Fibroblast of gingiva (primary cell): ENCODE measurements at regions not wholly inside any gene's neighbourhood (a gene's known extent, or its start where the extent isn't known, plus 50 kb on each side); places are given as distances from the start of the nearest gene placed in this dataset.
"Not testable (repeated sequence)": the region's sequence is repeated elsewhere in the genome, so short reads cannot be mapped to it uniquely, and the experiment has no call there.

Experiments used
- DNase-seq: peaks from one replicate; pipeline ENCODE4 v3.0.0-alpha.2; 2011; ENCODE audit warnings: low read depth

DNA sequence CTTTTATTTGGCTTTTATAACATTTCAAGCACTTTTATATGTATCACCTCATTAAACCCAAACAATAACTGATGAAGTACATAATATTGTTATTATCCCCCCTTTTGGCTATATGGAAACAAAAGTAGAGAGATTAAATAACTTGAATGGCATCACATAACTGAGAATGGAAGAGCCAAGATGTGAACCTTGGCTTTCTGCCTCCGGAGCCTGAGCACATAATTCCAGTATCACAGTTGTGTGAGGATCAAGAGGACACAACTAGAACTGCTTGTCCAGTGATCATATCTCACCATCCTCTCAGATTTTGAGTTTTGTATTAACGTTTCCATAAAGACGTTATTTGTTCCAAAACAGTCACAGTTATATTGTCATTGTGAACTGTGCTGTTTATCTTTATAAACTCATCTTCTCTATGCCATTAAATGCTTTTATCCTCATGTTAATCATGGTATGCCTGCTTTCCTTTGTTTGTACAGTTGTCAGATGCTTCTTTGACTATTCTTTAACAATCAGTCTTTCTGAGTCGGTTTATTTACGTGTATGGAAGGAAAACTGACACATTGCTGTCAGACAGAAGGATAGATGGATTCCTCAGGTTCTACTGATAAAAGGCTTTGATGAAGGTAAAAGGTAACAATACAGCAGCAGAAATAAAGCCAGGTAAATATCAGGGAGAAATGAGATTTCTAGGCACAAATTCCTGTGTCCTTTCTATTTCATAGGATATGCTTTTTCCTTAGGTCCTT lies 92.0 kb upstream of the FAM13C start:
- no peak for DNase-seq

DNA sequence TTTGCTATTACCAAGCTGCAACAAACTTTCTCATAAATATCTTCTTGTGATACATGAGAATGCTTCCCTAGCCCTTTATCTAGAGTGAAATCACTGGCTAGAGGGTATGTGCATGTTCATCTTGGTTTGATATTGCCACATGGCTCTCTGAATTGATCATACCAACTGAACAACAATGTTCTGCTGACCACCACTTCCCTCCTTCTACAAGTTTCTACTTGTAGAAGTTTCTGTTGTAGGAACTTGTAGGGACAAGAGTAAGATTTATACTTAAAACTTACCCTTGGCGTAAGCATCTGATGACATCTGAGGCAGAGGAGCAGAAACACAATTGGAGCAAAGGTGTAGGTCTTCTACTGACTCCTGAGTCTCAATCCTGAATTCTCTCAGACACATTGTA lies 86.3 kb upstream of the FAM13C start:
- no peak for DNase-seq

DNA sequence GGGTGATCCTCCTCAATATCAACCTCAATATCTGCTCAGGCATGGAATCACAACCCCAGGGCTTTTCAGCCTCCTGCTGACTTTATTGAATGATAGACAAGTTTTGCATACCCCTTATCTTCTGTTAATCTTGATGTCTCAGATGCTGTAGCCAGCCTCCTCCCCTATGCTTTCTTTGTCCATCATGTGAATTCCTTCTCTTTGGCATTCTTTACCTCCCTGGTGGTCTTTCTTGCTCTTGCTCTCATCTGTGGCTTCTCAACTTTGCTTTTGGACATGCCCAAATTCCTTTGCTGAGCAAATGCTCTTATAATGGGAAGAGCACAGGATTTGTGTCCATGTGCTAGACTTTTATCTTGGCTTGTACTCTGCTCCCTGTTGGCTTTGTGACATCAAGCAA lies 73.4 kb upstream of the FAM13C start:
- no peak for DNase-seq

DNA sequence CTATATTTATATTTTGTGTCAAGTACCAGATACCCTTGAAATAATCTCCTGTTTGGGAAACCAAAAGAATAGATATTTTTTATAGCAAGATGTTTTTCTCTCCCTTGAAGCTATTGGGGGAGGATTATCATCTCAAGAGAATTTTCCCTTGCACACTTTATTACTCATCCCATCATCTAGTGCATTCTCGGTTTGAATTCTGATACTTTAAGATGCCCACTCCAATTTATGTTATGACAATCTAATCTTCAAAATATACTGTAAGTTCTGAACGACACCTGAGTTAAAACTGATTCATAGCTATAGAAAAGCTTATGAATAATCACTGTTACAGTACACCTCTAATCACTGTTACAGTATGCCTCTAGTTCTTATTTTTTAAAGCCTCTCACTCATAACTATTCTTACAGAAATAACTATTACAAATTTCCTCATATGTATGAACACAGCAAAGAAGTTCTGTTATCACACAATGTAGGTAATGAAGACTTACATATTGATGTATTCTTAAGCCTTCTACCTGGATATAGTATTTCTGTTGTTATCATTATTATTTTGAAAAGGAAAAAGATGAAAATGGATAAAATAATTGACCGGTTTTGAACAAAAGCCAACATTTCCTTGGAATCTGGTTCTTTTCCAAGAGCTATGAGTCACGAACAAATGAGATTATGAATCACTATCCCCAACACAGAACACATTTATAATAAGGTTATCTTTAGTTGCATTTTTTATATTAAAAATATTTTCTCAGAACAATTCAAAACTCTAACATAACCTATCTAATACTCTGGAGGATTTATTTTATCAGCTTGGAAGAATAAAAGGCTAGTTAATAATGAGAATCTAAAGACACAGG lies 72.3 kb upstream of the FAM13C start:
- DNase-seq: no peak

DNA sequence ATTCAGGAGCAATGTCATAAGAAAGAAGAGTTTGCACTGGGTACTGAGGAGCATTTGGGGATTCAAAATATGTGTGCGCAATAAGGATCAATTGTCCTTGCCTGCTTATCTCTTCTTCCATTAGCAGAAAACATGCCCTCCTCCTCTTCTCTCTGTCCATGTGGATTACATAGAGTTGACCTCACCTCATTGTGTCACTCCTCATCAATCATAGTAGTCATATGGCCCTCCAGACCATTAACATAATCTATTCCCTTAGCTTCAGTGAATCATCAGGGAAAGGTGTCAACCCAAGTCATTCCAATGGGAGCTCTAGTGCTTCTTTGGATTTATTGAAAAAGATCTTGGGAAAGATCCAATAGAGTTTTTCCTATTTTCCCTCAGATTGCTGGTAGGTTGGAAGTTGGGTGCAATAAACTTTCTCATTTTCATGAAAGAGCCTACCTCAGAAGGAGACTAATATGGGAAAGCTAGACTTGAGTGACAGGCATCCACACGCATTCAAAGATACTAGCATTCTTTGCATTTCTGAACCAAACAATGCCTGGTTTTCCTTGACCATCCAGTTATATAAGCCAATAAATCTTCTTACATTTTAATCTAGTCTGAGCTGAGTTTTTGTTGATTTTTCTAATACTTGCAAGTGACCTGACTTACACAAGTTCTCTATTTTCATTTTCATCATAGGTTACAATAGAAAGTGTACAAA lies 71.5 kb upstream of the FAM13C start:
- DNase-seq: no peak

DNA sequence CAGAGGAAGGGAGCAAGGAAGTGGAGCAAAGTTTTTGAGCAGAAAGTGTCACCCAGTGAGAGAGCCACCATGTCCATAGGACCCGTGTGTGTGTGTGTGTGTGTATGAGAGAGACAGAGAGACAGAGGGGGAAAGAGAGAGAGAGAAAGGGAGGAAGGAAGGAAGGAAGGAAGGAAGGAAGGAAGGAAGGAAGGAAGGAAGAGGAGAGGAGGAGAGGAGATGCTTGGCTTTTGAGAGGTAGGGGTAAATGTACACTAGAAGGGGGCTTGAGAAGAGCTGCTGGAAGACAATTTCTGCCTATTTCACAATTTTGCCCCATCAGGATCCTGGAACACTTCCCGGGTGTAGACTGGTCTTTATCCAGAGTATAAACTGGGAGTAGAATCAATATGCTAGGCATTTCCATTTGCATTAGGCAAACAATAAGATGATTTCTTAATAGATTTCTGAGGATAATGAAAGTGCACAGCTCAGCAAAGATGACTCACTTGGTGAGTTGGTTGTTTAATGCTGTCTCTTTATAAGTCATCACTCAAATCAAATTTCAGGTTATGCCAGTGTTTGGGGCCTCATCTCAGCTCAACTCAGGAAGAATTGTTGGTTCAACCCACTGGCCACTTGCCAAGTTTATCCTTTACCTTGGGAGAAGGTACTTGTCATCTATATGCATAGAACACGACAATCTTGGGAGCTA lies 70.0 kb upstream of the FAM13C start:
- no peak for DNase-seq

DNA sequence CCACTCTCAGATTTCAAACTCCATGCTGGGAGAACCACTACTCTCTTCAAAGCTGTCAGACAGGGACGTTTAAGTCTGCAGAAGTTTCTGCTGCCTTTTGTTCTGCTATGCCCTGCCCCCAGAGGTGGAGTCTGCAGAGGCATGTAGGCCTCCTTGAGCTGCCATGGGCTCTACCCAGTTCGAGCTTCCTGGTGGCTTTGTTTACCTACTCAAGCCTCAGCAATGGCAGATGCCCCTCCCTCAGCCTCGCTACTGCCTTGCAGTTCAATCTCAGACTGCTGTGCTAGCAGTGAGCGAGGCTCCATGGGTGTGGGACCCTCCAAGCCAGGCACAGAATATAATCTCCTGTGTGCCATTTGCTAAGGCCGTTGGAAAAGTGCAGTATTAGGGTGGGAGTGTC lies 51.4 kb upstream of the FAM13C start:
- DNase-seq: not testable (repeated sequence)
